ENCODE measurements at regions not wholly inside any gene's neighbourhood (a gene's known extent, or its start where the extent isn't known, plus 50 kb on each side); places are given as distances from the start of the nearest gene placed in this dataset.
A peak's percentile ranks its signal among the peaks of the same experiment; 100 is the strongest.

- H3K4me3 ChIP-seq (ENCODE audit: low read depth, low read length): no peak overlapping the region
- TF ChIP-seq CTCF (IDR thresholded peaks at IDR 0.05; ENCODE audit: low read depth, low read length): no peak
- in situ Hi-C loops (cut with HindIII; ENCODE audit: low sequenced_read_pairs): no loop called here
- DNase-seq (ENCODE audit: low read depth, low spot score): no peak
These were observed 312.5 kb downstream of the NPR3 start for GRCh38 chr5:33023649-33024048.

- no peak overlapping the region for H3K4me3 ChIP-seq (ENCODE audit: low read depth, low read length)
- in situ Hi-C loops (cut with HindIII; ENCODE audit: low sequenced_read_pairs): no loop called here
- TF ChIP-seq CTCF (IDR thresholded peaks at IDR 0.05; ENCODE audit: low read depth, low read length): no peak
- DNase-seq (ENCODE audit: low read depth, low spot score): peak; percentile 71
These were observed 321.4 kb downstream of the NPR3 start for GRCh38 chr5:33032271-33033070.

- DNase-seq (ENCODE audit: low read depth, low spot score): no peak
- in situ Hi-C loops (cut with HindIII; ENCODE audit: low sequenced_read_pairs): no loop called here
- H3K4me3 ChIP-seq (ENCODE audit: low read depth, low read length): no peak overlapping the region
- no peak for TF ChIP-seq CTCF (IDR thresholded peaks at IDR 0.05; ENCODE audit: low read depth, low read length)
These were observed 322.4 kb downstream of the NPR3 start for GRCh38 chr5:33033516-33033915.

GRCh38 chr5:33034777-33035176 is 323.7 kb downstream of the NPR3 start:
- H3K4me3 ChIP-seq (ENCODE audit: low read depth, low read length): no peak overlapping the region
- no peak for DNase-seq (ENCODE audit: low read depth, low spot score)
- in situ Hi-C loops (cut with HindIII; ENCODE audit: low sequenced_read_pairs): no loop called here
- no peak for TF ChIP-seq CTCF (IDR thresholded peaks at IDR 0.05; ENCODE audit: low read depth, low read length)

GRCh38 chr5:33035851-33036527 is 324.9 kb downstream of the NPR3 start:
- in situ Hi-C loops (cut with HindIII; ENCODE audit: low sequenced_read_pairs): no loop called here

GRCh38 chr5:33037076-33037475 is 326.0 kb downstream of the NPR3 start:
- no peak for TF ChIP-seq CTCF (IDR thresholded peaks at IDR 0.05; ENCODE audit: low read depth, low read length)
- in situ Hi-C loops (cut with HindIII; ENCODE audit: low sequenced_read_pairs): no loop called here
- no peak for DNase-seq (ENCODE audit: low read depth, low spot score)

More at GRCh38 chr5:33035851-33036527, 324.9 kb downstream of the NPR3 start:
- TF ChIP-seq CTCF (IDR thresholded peaks at IDR 0.05; ENCODE audit: low read depth, low read length): no peak
- DNase-seq (ENCODE audit: low read depth, low spot score): no peak
- no peak overlapping the region for H3K4me3 ChIP-seq (ENCODE audit: low read depth, low read length)

More at GRCh38 chr5:33037076-33037475, 326.0 kb downstream of the NPR3 start:
- H3K4me3 ChIP-seq (ENCODE audit: low read depth, low read length): no peak overlapping the region
